Erythroblast (primary cell): ENCODE measurements at regions not wholly inside any gene's neighbourhood (a gene's known extent, or its start where the extent isn't known, plus 50 kb on each side); places are given as distances from the start of the nearest gene placed in this dataset.

Experiments
- DNase-seq, 2 experiments: peaks; one replicate each; lab custom pipeline; 2025; lab: John Stamatoyannopoulos, UW
- GATA1 ChIP-seq: IDR thresholded peaks from 2 replicates; pipeline ENCODE4 v1.6.1; 2011; ENCODE audit warnings: low read depth, mild to moderate bottlenecking, control low read depth, low read length, moderate library complexity
- POLR2A ChIP-seq: IDR thresholded peaks from 2 replicates; pipeline ENCODE4 v1.6.1; 2011; ENCODE audit warnings: mild to moderate bottlenecking, low read length

DNA sequence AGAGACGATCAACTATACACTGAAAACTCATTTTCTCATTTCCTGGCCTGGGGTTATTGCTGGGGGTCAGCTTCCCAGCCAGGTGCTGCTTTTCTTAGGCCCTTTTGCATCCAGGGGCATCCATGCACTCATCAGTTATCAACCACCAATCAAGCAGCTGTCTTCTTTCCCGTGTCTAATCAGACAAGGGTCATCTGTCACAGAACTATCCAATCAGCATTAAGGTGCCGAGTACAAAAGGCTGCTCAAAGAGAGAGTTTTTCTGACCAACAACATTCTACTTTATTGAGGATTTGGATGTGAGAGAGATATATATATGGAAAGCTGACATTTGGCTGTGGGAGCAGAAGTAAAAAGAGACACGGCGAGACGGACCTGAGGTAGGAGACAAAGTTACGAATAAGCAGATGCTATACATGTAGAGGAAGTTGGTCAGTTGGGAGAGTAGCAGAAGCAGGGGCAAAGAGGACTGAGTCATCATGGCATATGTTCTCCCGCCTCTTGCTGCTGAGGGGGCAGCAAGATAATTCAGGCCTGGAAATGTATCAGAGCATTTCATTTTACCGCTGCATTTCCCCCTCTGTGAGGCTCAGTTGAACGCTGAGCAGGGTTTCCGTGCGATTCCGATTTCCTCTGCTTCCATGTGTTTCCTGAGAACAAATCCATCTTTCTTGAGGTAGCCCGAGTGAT lies 129.3 kb downstream of the NUP35 start:
- no peak for TF ChIP-seq GATA1
- TF ChIP-seq POLR2A, result no peak
- no peak for DNase-seq

DNA sequence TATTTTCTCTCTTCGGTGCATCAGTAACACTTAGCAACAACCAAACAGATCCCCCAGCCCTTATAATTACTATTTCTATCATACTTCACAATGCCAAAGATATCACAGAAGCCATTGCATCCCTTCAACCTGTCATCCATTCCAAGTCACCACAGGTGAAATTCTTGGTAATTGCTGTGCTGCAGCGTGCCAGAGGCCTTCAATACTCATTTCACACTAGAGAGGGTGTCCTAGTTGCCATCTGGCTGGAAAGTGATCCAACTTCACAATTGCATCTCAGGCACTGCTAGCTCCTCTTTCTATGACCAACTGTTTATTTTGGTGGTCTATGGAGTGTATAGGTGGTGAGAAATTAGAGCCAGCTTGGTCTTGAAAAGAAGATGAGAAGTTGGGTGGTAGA lies 131.2 kb downstream of the NUP35 start:
- TF ChIP-seq GATA1 (no peak), POLR2A (no peak)
- no peak for DNase-seq

DNA sequence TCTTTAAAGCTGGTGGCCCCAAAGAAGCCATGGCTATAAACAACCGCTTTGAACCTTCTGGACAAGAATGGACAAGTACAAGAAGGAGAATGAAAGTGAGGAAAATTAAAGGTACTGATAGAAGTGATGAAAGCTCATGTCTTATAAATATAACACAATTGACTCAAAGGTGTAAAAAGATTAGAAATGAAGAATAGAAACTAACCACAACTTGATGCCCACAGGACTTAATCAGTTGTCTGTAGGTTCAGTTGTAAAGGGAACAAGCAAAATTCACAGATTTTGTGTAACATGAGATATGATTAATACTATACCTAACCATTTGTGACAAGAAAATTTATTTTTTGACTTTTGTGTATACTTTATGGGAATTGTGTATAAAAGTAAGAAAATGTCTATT lies 135.7 kb downstream of the NUP35 start:
- DNase-seq, result no peak
- TF ChIP-seq POLR2A (no peak), GATA1 (no peak)

DNA sequence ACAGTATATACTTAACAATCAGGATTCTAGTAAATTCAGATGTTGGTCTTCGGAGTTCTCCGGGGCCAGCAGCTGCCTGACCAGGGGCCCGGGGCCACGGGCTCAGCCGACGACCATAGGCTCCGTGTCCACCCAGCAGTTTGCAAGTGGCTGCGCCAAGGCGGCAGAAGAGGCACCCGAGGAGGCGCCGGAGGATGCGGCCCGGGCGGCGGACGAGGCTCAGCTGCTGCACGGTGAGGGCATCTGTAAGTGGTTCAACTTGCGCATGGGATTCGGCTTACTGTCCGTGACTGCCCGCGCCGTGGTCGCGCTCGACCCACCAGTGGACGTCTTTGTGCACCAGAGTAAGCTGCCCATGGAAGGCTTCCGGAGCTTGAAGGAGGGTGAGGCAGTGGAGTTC lies 136.3 kb downstream of the NUP35 start:
- TF ChIP-seq POLR2A (no peak), GATA1 (no peak)
- DNase-seq, result no peak

- no peak for DNase-seq
- no peak for TF ChIP-seq POLR2A
- TF ChIP-seq GATA1, result no peak
Measured at GRCh38 chr2:183264890-183265535, 140.8 kb downstream of the NUP35 start.

DNA sequence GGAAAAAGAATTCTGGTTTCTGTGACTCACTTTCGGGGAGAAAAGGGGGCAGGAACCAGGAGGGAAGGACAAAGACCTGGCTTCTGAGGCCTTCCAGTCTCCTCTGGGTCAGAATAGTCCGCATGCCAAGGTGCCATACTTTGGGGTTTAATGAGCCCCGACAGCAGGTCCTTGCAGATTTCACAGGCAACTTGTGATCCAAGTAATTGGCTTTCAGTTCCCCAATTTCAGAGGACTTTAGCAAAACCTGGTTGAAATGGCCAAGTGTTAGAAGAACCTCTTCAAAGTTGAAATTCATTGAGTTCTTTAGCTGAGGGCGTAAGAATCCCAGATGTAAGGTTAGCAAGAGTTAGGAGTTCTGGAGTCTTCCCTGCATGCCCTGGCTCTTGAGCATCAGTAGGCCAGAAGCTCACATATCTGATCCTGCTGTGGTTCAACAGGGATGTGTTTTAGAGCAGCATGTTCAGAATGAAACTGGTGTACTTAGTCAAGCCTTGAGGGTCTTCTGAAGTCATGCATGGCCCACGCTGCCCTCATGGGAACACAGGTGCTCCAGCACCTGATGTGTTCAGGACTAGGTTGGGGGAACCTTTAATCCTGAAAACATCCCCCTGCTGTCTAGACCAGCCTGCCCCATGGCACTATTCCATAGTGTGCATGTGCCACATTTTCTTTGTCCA lies 143.0 kb downstream of the NUP35 start:
- DNase-seq, result no peak
- TF ChIP-seq POLR2A, result no peak
- no peak for TF ChIP-seq GATA1

DNA sequence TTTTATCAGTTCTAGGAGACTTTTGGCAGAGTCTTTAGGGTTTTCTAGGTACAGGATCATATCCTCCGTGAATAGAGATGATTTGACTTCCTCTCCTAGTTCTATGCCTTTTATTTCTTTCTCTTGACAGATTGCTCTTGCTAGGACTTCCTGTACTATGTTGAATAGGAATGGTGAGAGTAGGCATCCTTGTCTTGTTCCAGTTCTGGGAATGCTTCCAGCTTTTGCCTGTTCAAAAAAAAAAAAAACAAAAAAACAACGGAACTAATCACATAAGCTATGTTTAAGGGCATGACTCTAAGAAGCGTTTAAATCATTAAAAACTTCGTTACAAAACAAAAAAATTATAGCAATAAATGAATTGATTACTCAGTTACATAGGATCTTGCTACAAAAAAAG lies 145.7 kb downstream of the NUP35 start:
- DNase-seq, result no peak
- TF ChIP-seq POLR2A, result no peak

GRCh38 chr2:183283209-183283608 lies 159.0 kb downstream of the NUP35 start:
- no peak for DNase-seq
- no peak for TF ChIP-seq POLR2A
- no peak for TF ChIP-seq GATA1

GRCh38 chr2:183284606-183285005 lies 160.4 kb downstream of the NUP35 start:
- TF ChIP-seq POLR2A, result no peak
- DNase-seq, result no peak

- DNase-seq, result no peak
- TF ChIP-seq GATA1 (no peak), POLR2A (no peak)
Measured at GRCh38 chr2:183291436-183291835, 167.2 kb downstream of the NUP35 start.

DNA sequence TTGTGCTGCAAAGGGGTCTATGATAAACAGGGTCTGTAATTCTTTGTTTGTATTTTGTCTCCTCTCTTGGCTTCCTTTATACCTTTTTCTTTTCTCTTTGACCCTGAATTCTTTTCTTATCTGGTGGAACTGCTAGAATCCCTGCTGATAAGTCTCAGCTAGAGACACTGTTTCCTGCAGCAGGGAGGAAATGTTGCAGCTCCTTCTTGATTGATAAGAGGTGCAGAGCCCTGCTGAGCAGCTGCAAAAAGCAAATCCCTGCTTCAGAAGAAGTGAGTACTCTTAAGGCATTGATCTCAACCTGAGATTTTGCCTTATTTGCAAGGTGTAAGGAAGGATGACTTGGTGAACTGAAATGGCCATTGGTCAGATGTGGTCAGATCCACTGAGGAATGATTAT lies 167.8 kb downstream of the NUP35 start:
- no peak for DNase-seq
- no peak for TF ChIP-seq GATA1
- TF ChIP-seq POLR2A, result no peak

DNA sequence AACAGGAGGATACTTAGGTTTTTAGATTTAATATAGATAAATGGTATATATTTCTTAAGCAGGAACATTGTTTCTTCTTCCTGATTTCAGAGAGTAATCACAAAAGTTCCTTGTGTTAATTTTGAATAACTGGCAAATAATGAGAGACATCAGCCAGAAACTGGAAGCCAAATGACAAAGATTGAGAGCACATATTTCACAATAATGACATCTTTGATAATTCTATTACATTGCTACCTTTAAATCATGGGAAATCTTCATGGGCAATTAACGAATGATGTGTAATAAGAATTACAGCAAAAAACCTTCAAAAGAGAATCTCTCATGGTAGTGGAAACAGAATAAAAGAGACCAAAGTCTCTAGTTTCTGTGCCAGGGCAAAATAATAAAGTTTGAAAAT lies 215.1 kb downstream of the NUP35 start:
- TF ChIP-seq GATA1 (no peak), POLR2A (no peak)
- no peak for DNase-seq

GRCh38 chr2:183341057-183341456 lies 216.8 kb downstream of the NUP35 start:
- no peak for DNase-seq
- no peak for TF ChIP-seq GATA1
- TF ChIP-seq POLR2A, result no peak

DNA sequence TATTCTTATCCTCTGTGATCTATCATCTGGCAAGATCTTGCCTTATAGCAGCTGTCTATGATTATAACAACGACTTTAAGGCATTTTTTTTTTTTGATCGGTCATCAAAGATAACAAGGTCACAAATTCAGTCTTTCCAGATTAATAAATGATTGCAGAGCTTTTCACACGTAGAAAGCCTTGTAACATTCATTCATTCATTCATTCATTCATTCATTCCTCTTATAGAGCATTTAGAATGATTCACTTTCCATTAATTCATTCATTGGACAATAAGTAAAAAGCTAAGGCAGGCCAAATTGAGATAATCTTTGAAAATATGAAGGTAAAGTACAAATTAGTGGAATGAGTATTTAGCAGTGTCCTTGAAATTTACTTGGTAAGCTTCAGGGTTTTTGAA lies 223.7 kb downstream of the NUP35 start:
- no peak for DNase-seq
- no peak for TF ChIP-seq POLR2A

GRCh38 chr2:183348492-183348891 lies 224.2 kb downstream of the NUP35 start:
- DNase-seq, result no peak
- TF ChIP-seq POLR2A (no peak), GATA1 (no peak)
